GM19395 (cell line): ENCODE measurements at regions not wholly inside any gene's neighbourhood (a gene's known extent, or its start where the extent isn't known, plus 50 kb on each side); places are given as distances from the start of the nearest gene placed in this dataset.

Experiments
- ATAC-seq: cut with Tn5 transposase; IDR thresholded peaks from one replicate; pipeline ENCODE4 v1.9.1; 2021; ENCODE audit warnings: mild to moderate bottlenecking, moderate library complexity; ENCODE audit not compliant: unreplicated experiment

- ATAC-seq: no peak
Observed at GRCh38 chr3:72571052-72571451, 277.2 kb downstream of the SHQ1 start.

GRCh38 chr3:72569754-72570440, 278.3 kb downstream of the SHQ1 start:
- no peak for ATAC-seq

GRCh38 chr3:72568083-72568482, 280.2 kb downstream of the SHQ1 start:
- no peak for ATAC-seq

- no peak for ATAC-seq
Observed at GRCh38 chr3:72567474-72567873, 280.8 kb downstream of the SHQ1 start.

GRCh38 chr3:72565593-72565992, 282.7 kb downstream of the SHQ1 start:
- ATAC-seq: no peak

- no peak for ATAC-seq
Observed at GRCh38 chr3:72563690-72564370, 284.4 kb downstream of the SHQ1 start.

GRCh38 chr3:72560846-72561675, 287.2 kb downstream of the SHQ1 start:
- ATAC-seq: no peak

GRCh38 chr3:72559385-72559784, 288.9 kb downstream of the SHQ1 start:
- ATAC-seq: no peak

- ATAC-seq: no peak
Observed at GRCh38 chr3:72558001-72558400, 290.2 kb downstream of the SHQ1 start.

- no peak for ATAC-seq
Observed at GRCh38 chr3:72555714-72556113, 292.5 kb downstream of the SHQ1 start.

GRCh38 chr3:72554689-72555088, 293.6 kb downstream of the SHQ1 start:
- no peak for ATAC-seq

GRCh38 chr3:72553298-72553697, 294.9 kb downstream of the SHQ1 start:
- no peak for ATAC-seq

- ATAC-seq: no peak
Observed at GRCh38 chr3:72550582-72551262, 297.5 kb downstream of the SHQ1 start.

- ATAC-seq: no peak
Observed at GRCh38 chr3:72549761-72550581, 298.3 kb downstream of the SHQ1 start.

GRCh38 chr3:72548981-72549380, 299.3 kb downstream of the SHQ1 start:
- no peak for ATAC-seq

- no peak for ATAC-seq
Observed at GRCh38 chr3:72548461-72548860, 299.8 kb downstream of the SHQ1 start.

- no peak for ATAC-seq
Observed at GRCh38 chr3:72547183-72547582, 301.1 kb downstream of the SHQ1 start.

GRCh38 chr3:72544239-72544638, 304.0 kb downstream of the SHQ1 start:
- ATAC-seq: no peak

GRCh38 chr3:72543246-72543645, 305.0 kb downstream of the SHQ1 start:
- ATAC-seq: no peak

GRCh38 chr3:72542781-72543180, 305.5 kb downstream of the SHQ1 start:
- ATAC-seq: no peak
